UCSD-AML1 (cell line): ENCODE measurements at regions not wholly inside any gene's neighbourhood (a gene's known extent, or its start where the extent isn't known, plus 50 kb on each side); places are given as distances from the start of the nearest gene placed in this dataset.

Experiments
- DNase-seq: peaks from one replicate; lab custom pipeline; 2025; ENCODE audit not compliant: unreplicated experiment; lab: John Stamatoyannopoulos, UW

GRCh38 chr22:47705350-47705749 lies 942.9 kb downstream of the TBC1D22A start:
- DNase-seq, result no peak

GRCh38 chr22:47698906-47699305 lies 936.5 kb downstream of the TBC1D22A start:
- DNase-seq, result no peak

- DNase-seq, result no peak
Measured at GRCh38 chr22:47697861-47698260, 935.4 kb downstream of the TBC1D22A start.

- DNase-seq, result no peak
Measured at GRCh38 chr22:47696776-47697175, 934.3 kb downstream of the TBC1D22A start.

- no peak for DNase-seq
Measured at GRCh38 chr22:47695176-47695575, 932.7 kb downstream of the TBC1D22A start.

- DNase-seq, result no peak
Measured at GRCh38 chr22:47694536-47695130, 932.2 kb downstream of the TBC1D22A start.

- no peak for DNase-seq
Measured at GRCh38 chr22:47693606-47694005, 931.2 kb downstream of the TBC1D22A start.

- DNase-seq, result no peak
Measured at GRCh38 chr22:47692811-47693210, 930.4 kb downstream of the TBC1D22A start.

- DNase-seq, result no peak
Measured at GRCh38 chr22:47691152-47691895, 928.9 kb downstream of the TBC1D22A start.

- DNase-seq, result no peak
Measured at GRCh38 chr22:47690586-47690985, 928.1 kb downstream of the TBC1D22A start.

- no peak for DNase-seq
Measured at GRCh38 chr22:47690166-47690565, 927.7 kb downstream of the TBC1D22A start.

- DNase-seq, result no peak
Measured at GRCh38 chr22:47687776-47688175, 925.3 kb downstream of the TBC1D22A start.

- no peak for DNase-seq
Measured at GRCh38 chr22:47687346-47687655, 924.9 kb downstream of the TBC1D22A start.

- DNase-seq, result no peak
Measured at GRCh38 chr22:47686594-47687345, 924.3 kb downstream of the TBC1D22A start.

- no peak for DNase-seq
Measured at GRCh38 chr22:47681411-47682165, 919.1 kb downstream of the TBC1D22A start.

GRCh38 chr22:47678636-47679287 lies 916.3 kb downstream of the TBC1D22A start:
- DNase-seq, result no peak

- no peak for DNase-seq
Measured at GRCh38 chr22:47678048-47678447, 915.6 kb downstream of the TBC1D22A start.

GRCh38 chr22:47676685-47677084 lies 914.2 kb downstream of the TBC1D22A start:
- no peak for DNase-seq

- no peak for DNase-seq
Measured at GRCh38 chr22:47674600-47674999, 912.1 kb downstream of the TBC1D22A start.

GRCh38 chr22:47673557-47673956 lies 911.1 kb downstream of the TBC1D22A start:
- DNase-seq, result no peak

GRCh38 chr22:47672526-47672925 lies 910.1 kb downstream of the TBC1D22A start:
- DNase-seq, result no peak
